Fibroblast of peridontal ligament (primary cell): ENCODE measurements at regions not wholly inside any gene's neighbourhood (a gene's known extent, or its start where the extent isn't known, plus 50 kb on each side); places are given as distances from the start of the nearest gene placed in this dataset.
"Not testable (repeated sequence)": the region's sequence is repeated elsewhere in the genome, so short reads cannot be mapped to it uniquely, and the experiment has no call there.

Source experiments
- DNase-seq: peaks from one replicate; pipeline ENCODE4 v3.0.0-alpha.2; 2010; ENCODE audit errors: extremely low read depth

- peak; percentile 38 for DNase-seq
Observed at GRCh38 chr1:191498318-191498717, 659.9 kb upstream of the RGS18 start.

- DNase-seq, result no peak
Observed at GRCh38 chr1:191498825-191499224, 659.4 kb upstream of the RGS18 start.

- no peak for DNase-seq
Observed at GRCh38 chr1:191504999-191505398, 653.3 kb upstream of the RGS18 start.

GRCh38 chr1:191508239-191508638 is 650.0 kb upstream of the RGS18 start:
- no peak for DNase-seq

- DNase-seq, result not testable (repeated sequence)
Observed at GRCh38 chr1:191511480-191511879, 646.8 kb upstream of the RGS18 start.

GRCh38 chr1:191517826-191518225 is 640.4 kb upstream of the RGS18 start:
- DNase-seq, result no peak

- no peak for DNase-seq
Observed at GRCh38 chr1:191519519-191519918, 638.7 kb upstream of the RGS18 start.

GRCh38 chr1:191520345-191520744 is 637.9 kb upstream of the RGS18 start:
- no peak for DNase-seq

- not testable (repeated sequence) for DNase-seq
Observed at GRCh38 chr1:191525944-191526343, 632.3 kb upstream of the RGS18 start.

- DNase-seq, result no peak
Observed at GRCh38 chr1:191528275-191528674, 630.0 kb upstream of the RGS18 start.

- DNase-seq, result no peak
Observed at GRCh38 chr1:191530928-191531327, 627.3 kb upstream of the RGS18 start.

GRCh38 chr1:191533254-191533653 is 625.0 kb upstream of the RGS18 start:
- no peak for DNase-seq

GRCh38 chr1:191536791-191537429 is 621.4 kb upstream of the RGS18 start:
- no peak for DNase-seq

- no peak for DNase-seq
Observed at GRCh38 chr1:191541758-191542157, 616.5 kb upstream of the RGS18 start.

- DNase-seq, result no peak
Observed at GRCh38 chr1:191542444-191542843, 615.8 kb upstream of the RGS18 start.

GRCh38 chr1:191546803-191547202 is 611.5 kb upstream of the RGS18 start:
- no peak for DNase-seq

GRCh38 chr1:191551019-191551418 is 607.2 kb upstream of the RGS18 start:
- no peak for DNase-seq

GRCh38 chr1:191558379-191558778 is 599.9 kb upstream of the RGS18 start:
- DNase-seq, result no peak

GRCh38 chr1:191561276-191561675 is 597.0 kb upstream of the RGS18 start:
- DNase-seq, result no peak

- no peak for DNase-seq
Observed at GRCh38 chr1:191564275-191564674, 594.0 kb upstream of the RGS18 start.

- DNase-seq, result no peak
Observed at GRCh38 chr1:191572479-191572878, 585.8 kb upstream of the RGS18 start.

GRCh38 chr1:191575180-191575579 is 583.1 kb upstream of the RGS18 start:
- no peak for DNase-seq

GRCh38 chr1:191575746-191576145 is 582.5 kb upstream of the RGS18 start:
- DNase-seq, result no peak

GRCh38 chr1:191577213-191577612 is 581.0 kb upstream of the RGS18 start:
- DNase-seq, result no peak
